ENCODE measurements at regions not wholly inside any gene's neighbourhood (a gene's known extent, or its start where the extent isn't known, plus 50 kb on each side); places are given as distances from the start of the nearest gene placed in this dataset.

DNA sequence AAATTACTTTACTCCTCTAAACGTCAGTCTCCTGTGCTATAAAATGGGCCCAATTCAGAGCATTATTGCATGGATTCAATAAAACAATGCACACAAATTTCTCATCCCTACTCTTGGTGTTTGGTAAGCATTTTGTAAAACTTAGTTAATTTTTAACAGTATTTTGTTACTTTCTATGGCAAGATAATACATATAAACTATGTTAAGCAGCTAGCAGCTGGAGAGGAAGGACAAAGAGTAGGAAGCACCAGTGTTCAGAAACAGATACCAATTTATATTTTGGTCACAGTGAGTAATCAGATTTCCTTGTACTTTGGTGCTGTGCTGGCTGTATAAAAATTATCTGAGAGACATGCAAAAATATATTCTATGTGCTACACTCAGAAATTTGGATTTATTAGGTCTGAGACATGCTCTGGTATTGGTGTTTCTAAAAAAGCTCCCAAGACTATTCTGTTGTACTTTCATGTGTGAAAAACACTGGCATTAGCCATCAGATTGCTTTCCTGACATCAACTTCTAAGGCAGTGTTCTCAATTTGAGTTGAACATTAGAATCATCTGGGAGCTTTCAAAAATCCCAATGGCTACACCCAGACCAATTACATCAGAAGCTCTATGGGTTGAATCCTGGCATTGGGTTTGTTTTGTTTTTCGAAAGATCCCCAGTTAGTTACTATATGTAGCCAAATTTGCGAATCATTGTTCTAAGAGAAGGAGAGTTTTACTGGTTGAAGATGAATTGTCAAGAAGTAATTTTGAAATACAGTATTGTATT, 100.3 kb upstream of the C1orf87 start:
- peaks cover 0 to 5% of the 10 kb centered on the region in 2 experiments; a peak in 1 of 4 replicates for H3K4me1 Mint-ChIP-seq

More for the DNA sequence above, 100.3 kb upstream of the C1orf87 start:
- H3K4me3 Mint-ChIP-seq = no peak overlapping the region
- H3K4ac ChIP-seq (ENCODE audit: low read depth, low read length) = no peak overlapping the region
- no peak overlapping the region for H2AFZ ChIP-seq (ENCODE audit: low read length)
- H3K27me3 Mint-ChIP-seq (ENCODE audit: low read depth) = no peaks in the 10 kb centered on the region
- H4K8ac ChIP-seq (replicated peaks; ENCODE audit: insufficient read length, low read depth, low read length) = no peak overlapping the region
- H3K9me3 Mint-ChIP-seq = no peaks in the 10 kb centered on the region
- no peak overlapping the region for H2BK5ac ChIP-seq (ENCODE audit: insufficient read length, low read length)
- no peak overlapping the region for H2BK120ac ChIP-seq (ENCODE audit: low read depth, low read length, poor library complexity, severe bottlenecking)
- TF ChIP-seq, protein P1, sequence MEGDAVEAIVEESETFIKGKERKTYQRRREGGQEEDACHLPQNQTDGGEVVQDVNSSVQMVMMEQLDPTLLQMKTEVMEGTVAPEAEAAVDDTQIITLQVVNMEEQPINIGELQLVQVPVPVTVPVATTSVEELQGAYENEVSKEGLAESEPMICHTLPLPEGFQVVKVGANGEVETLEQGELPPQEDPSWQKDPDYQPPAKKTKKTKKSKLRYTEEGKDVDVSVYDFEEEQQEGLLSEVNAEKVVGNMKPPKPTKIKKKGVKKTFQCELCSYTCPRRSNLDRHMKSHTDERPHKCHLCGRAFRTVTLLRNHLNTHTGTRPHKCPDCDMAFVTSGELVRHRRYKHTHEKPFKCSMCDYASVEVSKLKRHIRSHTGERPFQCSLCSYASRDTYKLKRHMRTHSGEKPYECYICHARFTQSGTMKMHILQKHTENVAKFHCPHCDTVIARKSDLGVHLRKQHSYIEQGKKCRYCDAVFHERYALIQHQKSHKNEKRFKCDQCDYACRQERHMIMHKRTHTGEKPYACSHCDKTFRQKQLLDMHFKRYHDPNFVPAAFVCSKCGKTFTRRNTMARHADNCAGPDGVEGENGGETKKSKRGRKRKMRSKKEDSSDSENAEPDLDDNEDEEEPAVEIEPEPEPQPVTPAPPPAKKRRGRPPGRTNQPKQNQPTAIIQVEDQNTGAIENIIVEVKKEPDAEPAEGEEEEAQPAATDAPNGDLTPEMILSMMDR (conservative IDR thresholded peaks at IDR 0.05) = no peak
- no peak overlapping the region for H3K56ac ChIP-seq (ENCODE audit: insufficient read length, low read depth, low read length)
- no peaks in the 10 kb centered on the region for H3K27me3 ChIP-seq (ENCODE audit: insufficient read depth, low read length)
- no peak overlapping the region for H2BK12ac ChIP-seq (ENCODE audit: insufficient read length, low read depth, low read length)
- H3K79me2 ChIP-seq (ENCODE audit: insufficient read depth, low read length) = no peaks in the 10 kb centered on the region
- WGBS (ENCODE audit: extremely low coverage, insufficient read length, low lambda C conversion rate) = no CpG with 5 or more reads among the region's 3 CpGs
- no peaks in the 10 kb centered on the region for H3K9me3 ChIP-seq (ENCODE audit: control insufficient read depth, low read depth, low read length)
- no peak overlapping the region for H2AK5ac ChIP-seq (ENCODE audit: insufficient read length, low read length)
- no peak for DNase-seq
- no peak overlapping the region for H3T11ph ChIP-seq (ENCODE audit: low read length)
- H3K23me2 ChIP-seq (ENCODE audit: insufficient read length, low read depth, low read length, poor library complexity, severe bottlenecking) = no peaks in the 10 kb centered on the region
- H3K4me1 ChIP-seq (ENCODE audit: insufficient read depth, low read length) = no peaks in the 10 kb centered on the region
- no peak overlapping the region for H4K91ac ChIP-seq (ENCODE audit: insufficient read length, low read depth, low read length)
- H2BK20ac ChIP-seq (ENCODE audit: low read depth, low read length, poor library complexity, severe bottlenecking) = no peak overlapping the region
- no peak overlapping the region for H3K27ac ChIP-seq (ENCODE audit: insufficient read length, low read depth, low read length)
- no peaks in the 10 kb centered on the region for H3K79me1 ChIP-seq (ENCODE audit: insufficient read depth, low read depth, low read length, poor library complexity, severe bottlenecking)
- no peak overlapping the region for H3K14ac ChIP-seq (ENCODE audit: insufficient read depth, low read length)
- H3K18ac ChIP-seq (ENCODE audit: insufficient read length, low read depth, low read length) = no peak overlapping the region
- H4K20me1 ChIP-seq (ENCODE audit: control insufficient read depth, insufficient read depth, insufficient read length) = no peaks in the 10 kb centered on the region
- no peak overlapping the region for H2BK15ac ChIP-seq (ENCODE audit: low read depth, low read length)
- H4K5ac ChIP-seq (ENCODE audit: insufficient read length, low read depth, low read length) = no peak overlapping the region
- no peak overlapping the region for H3K23ac ChIP-seq (ENCODE audit: insufficient read length, low read depth, low read length)
- no peak overlapping the region for H3K9ac ChIP-seq (ENCODE audit: extremely low read depth, insufficient read length, low read length)
- H3K36me3 Mint-ChIP-seq (ENCODE audit: insufficient read depth in 1 of 3, low read depth in 3 of 3) = no peaks in the 10 kb centered on the region
- no peak overlapping the region for H3K27ac Mint-ChIP-seq
- H3K4me2 ChIP-seq (ENCODE audit: insufficient read depth, insufficient read length, low read length) = no peak overlapping the region
